ENCODE measurements at regions not wholly inside any gene's neighbourhood (a gene's known extent, or its start where the extent isn't known, plus 50 kb on each side); places are given as distances from the start of the nearest gene placed in this dataset.

DNA sequence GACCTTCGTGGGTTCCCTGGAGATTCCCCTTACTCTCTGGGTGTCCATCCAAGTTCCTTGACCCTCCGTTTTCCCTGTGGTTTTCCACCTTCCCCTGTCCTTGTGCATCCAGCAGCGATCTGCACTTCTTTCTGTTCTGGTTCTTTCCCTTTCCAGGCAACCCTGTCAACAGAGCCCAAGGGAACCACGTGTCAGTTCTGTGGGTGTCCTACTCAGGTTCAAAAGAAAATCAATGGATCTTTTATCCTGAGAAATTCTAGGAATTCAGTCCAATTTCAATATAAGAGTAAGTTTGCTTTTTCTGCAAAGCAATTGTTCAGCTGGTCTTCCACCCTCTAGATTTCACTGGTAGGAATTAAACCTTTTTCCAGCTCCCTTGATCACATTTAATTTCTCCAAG, 1394.8 kb upstream of the SLC10A2 start:
- DNase-seq (ENCODE audit: low read depth, low spot score), result no peak

DNA sequence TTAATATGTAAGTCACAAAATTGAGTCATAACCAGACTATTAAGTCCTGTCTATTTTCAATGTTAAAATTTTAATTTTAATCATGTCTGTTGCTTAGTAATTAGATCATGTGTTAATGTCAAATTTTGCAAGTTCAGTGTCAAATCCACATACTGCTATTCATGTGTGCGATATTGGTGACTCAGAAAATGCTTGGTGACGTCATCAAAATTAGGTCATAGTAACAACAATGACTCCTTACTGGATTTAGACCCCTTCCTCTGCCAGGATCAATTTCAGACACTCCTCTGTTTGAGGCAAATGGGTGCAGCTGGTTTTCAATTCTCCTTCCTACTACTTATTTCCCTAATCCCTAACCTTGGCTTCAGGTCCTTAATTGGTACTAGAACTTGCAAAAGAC, 1394.3 kb upstream of the SLC10A2 start:
- DNase-seq (ENCODE audit: low read depth, low spot score), result no peak

DNA sequence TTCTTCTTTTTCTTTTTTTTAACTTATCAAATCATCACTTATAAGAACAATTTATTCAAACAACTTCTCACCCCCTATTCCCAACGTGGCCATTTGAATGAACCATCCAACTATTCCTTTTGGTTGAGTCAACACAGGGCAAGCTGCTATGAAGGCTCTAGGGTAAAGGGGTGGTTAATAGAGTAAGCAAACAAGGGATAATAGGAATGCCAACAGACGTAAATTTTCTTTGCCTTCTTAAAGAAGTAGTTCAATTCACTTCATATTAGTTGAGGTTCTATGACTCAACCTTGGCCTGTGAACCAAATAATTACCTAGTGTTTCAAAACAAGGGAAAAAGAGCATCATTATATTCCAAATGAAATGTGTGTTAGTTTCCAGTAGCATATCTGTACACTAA, 1383.8 kb upstream of the SLC10A2 start:
- no peak for DNase-seq (ENCODE audit: low read depth, low spot score)

DNA sequence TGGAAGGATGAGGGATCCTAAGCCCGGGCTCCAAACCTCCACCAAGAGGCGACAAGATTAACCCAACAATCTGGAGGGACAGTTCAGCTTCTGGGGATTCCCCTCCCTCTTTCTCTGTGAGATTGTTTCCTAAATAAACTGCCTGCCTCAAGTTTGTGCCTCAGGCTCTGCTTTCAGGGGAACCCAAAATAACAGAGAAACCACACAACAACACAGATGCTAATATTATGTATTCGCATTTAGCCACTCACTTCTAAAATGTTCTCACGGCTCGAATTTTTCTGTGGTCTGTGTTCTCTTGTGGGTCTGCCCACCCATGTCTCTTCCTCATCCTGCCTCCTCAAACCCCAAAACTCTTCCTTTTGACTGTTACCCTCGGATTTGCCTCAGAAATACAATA, 1381.1 kb upstream of the SLC10A2 start:
- no peak for DNase-seq (ENCODE audit: low read depth, low spot score)

DNA sequence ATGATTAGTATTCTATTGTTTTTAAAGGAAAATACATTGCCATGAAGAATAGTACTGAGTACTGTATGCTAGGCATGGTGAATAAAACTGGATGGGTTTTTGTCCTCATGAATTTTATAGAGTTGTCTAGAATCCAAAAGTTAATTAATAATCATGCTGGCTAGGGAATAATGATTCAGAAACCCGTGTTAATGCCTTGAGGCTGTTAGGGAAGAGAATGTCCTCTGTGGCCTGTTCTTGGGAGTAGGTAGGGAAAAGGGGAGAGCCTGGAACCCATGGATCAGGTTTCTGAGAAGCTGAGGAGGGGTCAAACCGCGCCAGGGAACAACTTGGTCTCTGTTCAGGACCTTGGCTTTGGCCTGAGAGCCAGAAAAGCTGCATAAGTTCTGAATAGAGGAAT, 1376.3 kb upstream of the SLC10A2 start:
- DNase-seq (ENCODE audit: low read depth, low spot score), result no peak

DNA sequence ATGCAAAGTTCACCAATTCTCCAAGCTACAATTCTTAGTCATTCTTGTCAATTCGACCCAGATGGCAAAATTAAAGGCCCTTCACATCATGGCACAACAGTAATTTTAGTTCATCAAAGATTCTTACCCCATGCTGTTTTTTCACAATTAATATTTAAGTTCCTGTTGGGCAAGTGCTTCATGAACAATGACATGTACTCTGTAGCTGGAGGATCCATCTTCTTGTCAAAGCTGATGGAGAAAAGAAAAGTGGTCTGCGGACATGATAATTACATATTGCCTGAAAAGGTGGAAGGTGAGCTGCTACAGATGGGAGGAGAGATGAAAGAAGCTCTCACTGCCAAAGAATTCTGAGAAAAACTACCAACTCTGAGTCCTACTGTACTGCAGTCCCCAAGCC, 1370.3 kb upstream of the SLC10A2 start:
- no peak for DNase-seq (ENCODE audit: low read depth, low spot score)

DNA sequence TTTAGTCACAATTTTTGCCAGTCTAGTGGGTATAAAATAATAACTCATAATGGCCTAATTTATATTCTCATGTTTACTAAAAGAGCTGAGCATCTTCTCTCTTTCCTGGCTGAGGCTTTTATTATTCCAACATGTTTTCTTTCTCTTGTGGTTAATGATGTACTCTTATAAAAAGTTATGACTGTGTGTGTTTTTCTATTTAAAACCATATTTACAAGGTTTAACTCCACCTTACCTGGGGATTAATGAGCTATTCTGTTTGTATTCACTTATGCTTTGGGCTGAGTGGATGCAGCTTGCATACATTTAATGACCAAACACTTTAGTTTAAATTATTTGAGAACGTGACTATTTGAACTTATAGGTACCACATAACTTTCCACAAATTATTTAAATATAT, 1365.7 kb upstream of the SLC10A2 start:
- DNase-seq (ENCODE audit: low read depth, low spot score), result no peak

DNA sequence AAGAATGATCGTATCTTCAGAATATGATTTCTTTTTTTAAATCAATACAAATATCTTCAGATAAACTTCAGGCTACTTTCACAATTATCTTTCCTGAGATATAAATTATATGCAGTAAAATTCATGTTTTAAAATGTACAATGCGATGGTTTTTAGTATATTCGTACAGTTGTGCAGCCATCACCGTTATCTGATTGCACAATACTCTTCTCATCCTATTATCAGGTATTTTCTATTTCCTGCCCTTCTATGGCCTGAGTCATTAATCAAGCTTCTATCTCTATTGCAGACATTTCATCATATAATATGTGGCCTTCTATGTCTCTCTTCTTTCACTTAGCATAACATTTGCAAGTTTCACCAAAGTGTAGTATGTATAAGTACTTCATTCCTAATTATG, 1360.2 kb upstream of the SLC10A2 start:
- no peak for DNase-seq (ENCODE audit: low read depth, low spot score)

DNA sequence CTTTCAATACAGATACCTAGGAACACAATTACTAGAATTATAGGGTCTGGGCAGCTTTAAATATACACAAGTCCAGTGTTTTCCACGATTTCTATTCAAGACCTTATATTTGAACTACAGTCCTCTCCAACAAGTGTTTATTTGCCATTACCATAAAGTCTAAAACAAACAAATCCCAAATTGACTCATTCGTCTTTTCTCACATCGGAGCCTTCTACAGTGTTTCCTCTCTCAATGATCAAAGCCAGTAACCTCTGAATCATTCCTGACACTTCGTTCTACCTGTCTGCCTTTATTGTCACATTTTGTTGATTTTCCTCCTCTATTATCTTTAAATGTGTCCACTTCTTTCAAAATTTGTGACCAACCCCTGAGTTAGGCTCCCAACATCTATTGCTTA, 1356.5 kb upstream of the SLC10A2 start:
- no peak for DNase-seq (ENCODE audit: low read depth, low spot score)

DNA sequence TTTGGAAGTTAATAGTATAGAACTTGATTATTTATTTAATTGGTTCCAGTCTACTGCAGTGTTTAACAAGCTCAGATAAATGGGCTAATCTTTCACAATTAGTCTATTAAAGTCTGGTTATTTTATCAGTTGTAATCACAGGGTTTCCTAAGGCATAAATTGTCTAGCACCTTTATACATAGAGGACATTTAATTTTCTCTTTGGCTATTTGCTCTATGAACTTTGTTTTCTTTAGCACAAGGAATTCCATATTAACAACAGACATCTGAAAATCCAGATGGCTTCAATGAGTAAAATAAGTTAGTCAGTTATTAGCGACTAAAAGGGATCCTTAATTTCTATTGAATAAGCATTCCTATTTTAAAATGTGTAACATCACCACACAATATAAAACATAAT, 1350.8 kb upstream of the SLC10A2 start:
- DNase-seq (ENCODE audit: low read depth, low spot score), result no peak

DNA sequence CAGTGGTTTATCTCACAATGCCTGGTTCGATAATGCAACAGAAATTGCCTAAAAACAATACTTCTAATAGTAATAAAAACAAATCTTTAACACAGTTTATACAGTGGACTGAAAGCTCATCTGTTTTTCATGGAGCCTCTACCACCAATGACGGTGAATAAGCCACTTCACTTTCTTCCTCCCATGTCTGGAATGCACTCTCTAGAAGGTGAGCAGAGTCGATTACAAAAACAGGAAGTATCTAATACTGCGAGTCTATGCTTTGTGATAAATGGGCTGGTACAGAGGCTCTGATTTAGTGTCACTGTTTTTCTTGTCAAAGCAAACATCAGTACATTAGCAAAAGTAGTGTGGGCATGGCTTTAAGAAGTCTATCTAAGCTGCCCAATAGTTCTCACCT, 1348.6 kb upstream of the SLC10A2 start:
- no peak for DNase-seq (ENCODE audit: low read depth, low spot score)

DNA sequence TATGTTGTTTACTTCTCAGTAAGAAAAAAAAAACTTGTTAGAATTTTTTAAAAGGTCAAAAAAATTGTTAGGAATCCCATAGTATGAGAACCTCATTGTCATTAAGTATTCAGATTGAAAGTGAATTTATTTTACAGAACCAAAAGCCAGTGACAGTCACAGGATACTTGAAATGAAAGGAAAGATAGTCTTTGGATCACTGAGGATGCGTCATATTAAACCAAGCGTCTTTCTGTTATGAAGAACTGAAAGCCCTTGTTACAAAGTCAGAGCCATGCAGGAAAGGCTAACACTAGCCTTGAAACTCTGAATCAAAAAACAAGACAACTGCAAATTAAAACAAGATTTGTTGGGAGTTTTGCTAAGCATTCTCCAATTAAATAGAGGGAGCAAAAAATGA, 1348.0 kb upstream of the SLC10A2 start:
- DNase-seq (ENCODE audit: low read depth, low spot score), result no peak

DNA sequence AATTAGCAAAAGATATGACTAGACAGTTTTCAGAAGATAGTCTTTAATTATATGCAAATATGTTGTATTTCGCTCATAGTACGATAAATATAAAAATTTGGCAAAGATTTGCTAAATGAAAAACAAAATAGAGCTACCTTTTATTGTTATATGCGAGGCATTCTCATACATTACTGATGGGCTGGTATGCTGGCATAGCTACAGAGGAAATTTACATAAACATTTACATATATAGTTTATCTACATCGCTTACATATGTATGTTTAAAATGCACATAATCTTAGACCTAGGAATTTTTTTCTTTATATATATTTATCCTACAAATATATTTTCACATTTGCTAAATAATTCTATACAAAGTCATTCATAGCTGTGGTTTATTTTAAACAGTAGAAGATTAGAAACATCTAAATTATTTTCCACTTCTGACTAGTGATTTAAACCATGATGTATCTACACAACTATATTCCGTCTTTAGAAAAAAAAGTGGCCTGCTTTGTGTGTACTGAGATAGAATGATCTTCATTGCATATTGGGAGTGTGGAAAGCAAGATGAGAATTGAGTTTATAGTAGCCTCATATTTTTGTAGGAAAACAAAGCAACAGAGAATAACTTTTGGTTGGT, 1345.0 kb upstream of the SLC10A2 start:
- DNase-seq (ENCODE audit: low read depth, low spot score), result no peak

DNA sequence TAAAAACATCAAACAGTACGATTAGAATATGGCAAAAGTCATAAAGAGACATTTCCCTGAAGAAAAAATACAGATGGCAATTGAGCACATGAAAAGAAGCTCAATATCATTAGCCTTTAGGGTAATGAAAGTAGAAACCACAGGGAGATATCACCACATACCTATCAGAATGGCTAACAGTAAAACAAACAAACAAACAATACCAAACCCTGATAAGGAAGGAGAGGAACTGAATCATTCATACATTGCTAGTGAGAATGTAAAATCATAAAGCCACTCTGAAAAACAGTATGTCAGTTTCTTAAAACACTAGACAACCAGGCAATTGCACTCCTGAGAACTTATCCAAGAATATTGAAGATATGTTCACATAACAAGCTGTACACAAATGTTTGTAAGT, 1342.5 kb upstream of the SLC10A2 start:
- DNase-seq (ENCODE audit: low read depth, low spot score), result no peak

DNA sequence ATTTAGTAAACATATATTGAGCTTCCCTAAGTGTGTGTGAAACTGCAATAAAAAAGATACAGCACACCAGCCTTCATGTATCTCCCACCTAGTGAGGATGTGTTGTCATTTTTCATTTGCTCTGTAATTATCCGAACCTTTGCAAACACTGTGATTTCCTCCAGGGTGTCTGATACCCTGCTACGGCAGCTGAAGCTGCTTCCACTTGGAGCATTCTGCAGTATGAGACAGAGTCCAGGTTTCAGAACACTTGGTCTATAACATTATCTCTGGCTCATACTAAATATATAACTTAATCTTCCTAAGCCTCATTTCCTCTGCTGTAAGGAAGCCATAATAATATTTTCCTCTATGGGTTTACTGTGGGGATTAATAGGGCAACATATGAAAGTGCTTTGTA, 1338.1 kb upstream of the SLC10A2 start:
- DNase-seq (ENCODE audit: low read depth, low spot score), result no peak

DNA sequence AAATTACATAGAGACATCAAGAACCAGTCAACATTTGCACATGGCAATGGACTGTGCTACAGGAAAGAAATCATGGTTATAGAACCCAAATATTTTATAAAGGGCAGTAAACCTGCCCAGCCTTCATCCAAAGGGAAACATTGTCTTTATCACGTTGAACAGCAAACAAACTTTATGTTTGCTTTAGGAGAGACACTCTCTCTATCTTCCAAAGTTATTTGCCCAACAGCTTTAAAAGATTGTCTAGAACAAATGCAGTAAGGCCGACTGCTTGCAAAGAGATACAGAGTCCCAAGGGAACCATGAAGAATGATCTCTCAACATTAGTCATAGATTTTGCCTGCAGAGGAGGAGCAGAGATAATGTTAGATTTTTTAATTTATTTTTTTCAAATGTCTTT, 1323.5 kb upstream of the SLC10A2 start:
- no peak for DNase-seq (ENCODE audit: low read depth, low spot score)

DNA sequence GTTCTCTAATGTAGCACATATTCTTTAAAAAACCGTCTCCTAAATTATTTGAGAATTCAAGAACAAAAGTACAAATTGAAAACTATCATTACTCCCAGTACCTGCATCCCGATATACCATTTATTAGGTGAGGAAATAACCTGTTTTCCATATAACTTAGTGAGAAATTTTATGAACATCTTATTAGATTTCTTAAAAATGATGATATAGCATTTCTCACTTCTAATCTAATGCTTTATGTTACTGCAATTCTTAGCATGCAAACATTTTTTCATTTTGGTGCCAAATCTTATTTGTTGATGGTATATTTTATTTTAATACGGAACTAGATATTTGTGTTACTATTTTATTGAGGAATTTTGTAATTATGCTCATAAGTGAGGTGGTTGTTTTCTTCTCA, 1321.3 kb upstream of the SLC10A2 start:
- DNase-seq (ENCODE audit: low read depth, low spot score), result no peak

DNA sequence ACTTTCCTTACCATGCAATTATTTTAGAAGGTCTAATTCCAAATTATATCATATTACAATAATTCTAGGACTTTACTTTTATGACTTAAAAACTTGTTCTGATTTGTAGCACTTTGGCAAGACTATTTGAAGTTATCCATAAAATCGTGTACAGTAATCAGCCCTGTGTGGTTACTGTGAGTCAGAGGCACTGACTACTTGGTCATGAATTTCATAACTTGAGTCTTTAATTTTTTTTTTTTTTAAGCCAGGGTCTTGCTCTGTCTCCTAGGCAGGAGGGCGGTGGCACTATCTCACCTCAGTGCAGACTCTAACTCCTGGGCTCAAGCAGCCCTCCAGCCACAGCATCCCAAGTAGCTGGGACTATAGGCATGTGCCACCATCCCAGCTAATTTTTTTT, 1319.2 kb upstream of the SLC10A2 start:
- DNase-seq (ENCODE audit: low read depth, low spot score), result no peak

DNA sequence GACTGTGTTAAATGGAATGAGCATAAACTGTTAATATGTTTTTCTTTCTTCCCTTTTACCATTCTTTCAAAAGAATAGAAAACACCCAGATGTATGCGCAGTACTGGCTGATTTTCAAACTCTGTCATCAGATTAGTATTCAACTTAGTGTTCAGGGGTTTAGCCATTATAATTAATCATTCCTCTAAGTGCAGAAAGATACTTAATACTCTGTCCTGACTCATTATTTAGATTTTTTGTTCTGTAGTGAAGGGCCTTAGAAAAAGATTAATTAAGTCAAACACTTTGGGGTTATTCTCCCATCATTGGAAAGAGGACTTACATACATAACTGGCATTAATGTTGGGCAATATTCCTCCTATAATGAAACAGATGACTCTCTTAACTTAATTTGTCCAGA, 1316.7 kb upstream of the SLC10A2 start:
- no peak for DNase-seq (ENCODE audit: low read depth, low spot score)

DNA sequence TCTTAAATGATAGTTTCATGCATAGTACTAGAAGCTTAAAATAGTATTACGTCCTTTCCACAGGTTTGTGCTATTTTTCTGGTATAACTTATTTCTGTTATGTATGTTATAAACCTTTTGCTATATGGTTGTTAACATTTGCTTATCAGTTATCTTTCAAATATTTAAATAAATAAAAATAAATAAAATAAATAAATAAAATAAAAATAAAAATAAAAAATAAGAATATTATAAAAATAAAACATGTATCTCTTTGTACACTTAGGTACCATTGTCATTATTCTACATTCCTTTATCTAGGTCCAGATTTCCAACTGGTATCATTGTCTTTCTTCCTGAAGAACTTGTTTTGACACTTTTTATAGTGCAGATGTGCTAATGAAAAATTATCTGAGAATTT, 1310.4 kb upstream of the SLC10A2 start:
- DNase-seq (ENCODE audit: low read depth, low spot score), result no peak

DNA sequence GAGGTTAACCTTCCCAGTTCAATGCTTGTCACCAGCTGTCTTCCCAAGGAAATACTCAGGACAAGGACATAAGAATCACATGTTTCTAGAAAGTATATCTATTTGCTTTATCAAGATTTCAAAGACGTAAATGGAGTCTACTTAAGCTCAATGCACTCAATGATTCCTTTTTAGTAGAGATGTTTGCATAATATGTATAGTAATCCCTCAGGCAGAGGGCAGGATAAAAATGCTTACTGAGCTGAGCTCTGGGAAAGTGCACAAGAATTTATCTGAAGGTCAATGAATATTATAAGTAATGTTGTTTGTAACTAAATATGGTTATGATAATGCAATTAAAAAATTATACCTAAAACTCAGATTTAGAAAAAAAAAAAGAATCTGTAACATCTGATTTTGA, 1309.4 kb upstream of the SLC10A2 start:
- DNase-seq (ENCODE audit: low read depth, low spot score), result no peak

DNA sequence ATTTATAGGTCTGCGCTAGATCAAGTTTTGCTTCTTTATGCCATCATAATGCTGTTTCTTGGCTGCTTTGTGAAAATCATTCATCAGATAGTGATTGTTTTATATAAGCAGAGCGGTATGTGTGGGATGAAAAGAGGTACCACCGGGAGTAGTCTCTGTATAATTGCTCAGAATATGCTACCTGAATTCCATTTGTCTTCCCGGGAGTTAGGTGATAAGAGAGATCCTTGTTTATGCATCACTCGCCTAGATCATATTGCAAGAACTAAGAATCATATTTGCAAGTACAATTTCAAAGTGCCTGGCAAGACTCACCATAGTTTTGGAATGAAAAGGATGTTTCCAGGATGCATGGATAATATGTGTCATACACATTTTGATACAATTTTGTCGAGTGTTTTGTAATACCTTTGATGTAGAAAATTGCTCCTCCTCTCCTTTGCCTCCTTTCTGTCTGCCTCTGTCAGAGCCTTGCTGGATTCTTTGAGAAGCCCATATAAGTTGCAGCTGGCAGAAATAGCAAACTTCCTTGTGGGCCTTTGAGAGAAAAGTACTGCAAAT, 1306.0 kb upstream of the SLC10A2 start:
- no peak for DNase-seq (ENCODE audit: low read depth, low spot score)

DNA sequence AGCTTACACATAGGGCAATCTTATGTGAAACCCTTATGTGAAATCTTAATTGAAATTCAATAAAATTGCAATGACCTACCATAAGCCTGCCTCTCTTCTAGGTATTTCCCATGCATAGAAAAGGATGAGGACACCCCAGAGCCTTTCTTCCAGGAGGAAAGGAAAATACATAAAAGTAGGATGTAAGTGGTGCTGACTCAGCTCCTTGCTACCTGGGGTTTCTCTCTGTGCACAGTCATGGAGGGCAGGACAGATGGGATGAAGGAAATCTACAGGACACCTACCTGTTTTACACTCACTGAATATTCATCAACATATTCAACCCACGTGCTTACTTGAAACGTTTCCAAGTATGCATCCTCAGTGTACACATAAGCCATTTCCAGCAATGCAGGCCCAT, 1299.2 kb upstream of the SLC10A2 start:
- no peak for DNase-seq (ENCODE audit: low read depth, low spot score)

DNA sequence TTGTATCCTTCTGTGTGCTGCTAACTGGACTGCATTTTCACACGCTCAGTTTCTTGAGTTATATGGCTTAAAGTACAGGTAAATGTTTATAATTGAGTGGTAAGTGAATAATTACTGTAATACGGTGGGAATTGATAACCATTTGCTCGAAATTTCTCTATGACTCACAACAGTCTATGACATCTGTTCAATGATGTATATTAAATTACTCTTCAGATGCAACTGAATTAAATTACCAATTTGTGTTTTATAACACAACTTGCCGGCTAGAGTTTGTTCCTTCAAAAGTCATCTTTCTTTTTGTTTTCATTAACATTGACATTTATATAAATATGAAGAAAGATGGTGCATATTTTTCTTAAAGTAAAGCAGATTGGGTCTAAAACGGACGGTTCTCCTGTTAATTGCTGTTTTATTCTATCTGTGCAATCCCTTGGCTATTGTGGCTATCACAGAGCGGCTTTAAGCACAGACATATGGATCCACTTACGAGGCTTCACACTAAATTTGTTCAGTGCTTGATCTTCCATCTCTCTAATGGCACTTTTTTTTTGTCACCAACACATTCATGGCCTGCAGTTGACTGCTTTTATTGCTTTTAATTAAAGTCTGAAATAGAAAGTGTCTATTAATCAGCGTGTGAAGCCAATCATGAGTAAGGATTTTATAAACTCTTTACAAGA, 1291.6 kb upstream of the SLC10A2 start:
- no peak for DNase-seq (ENCODE audit: low read depth, low spot score)

Data from brain pericyte (primary cell).